Neutrophil (primary cell): ENCODE measurements at regions not wholly inside any gene's neighbourhood (a gene's known extent, or its start where the extent isn't known, plus 50 kb on each side); places are given as distances from the start of the nearest gene placed in this dataset.

Experiments used
- H3K27ac ChIP-seq: fragments of 200-600 bp; sonication (generic); 2 replicates; pipeline ENCODE4 v1.5.1; 2016; ENCODE audit warnings: mild to moderate bottlenecking, moderate library complexity
- H3K27me3 ChIP-seq: fragments of 200-600 bp; sonication (generic); 2 replicates; pipeline ENCODE4 v1.6.0; 2016; ENCODE audit warnings: mild to moderate bottlenecking
- H3K36me3 ChIP-seq: fragments of 200-600 bp; sonication (generic); 2 replicates; pipeline ENCODE4 v1.5.1; 2017
- H3K4me1 ChIP-seq, 2 experiments: fragments of 200-600 bp in 1 of 2; sonication (generic) in 1 of 2; 1 replicate in 1 of 2; 2 replicates in 1 of 2; pipeline versions ENCODE4 v1.5.1 to v1.6.1; 2013 to 2016; ENCODE audit warnings: low read depth in 1 of 2, low read length in 1 of 2, mild to moderate bottlenecking in 1 of 2, moderate library complexity in 1 of 2; ENCODE audit not compliant: control insufficient read depth in 1 of 2, insufficient read depth in 1 of 2
- H3K4me3 ChIP-seq, 2 experiments: fragments of 200-600 bp in 1 of 2; sonication (generic) in 1 of 2; 1 replicate in 1 of 2; 2 replicates in 1 of 2; pipeline ENCODE4 v1.5.1; 2013 to 2016; ENCODE audit warnings: low read depth in 1 of 2, low read length in 1 of 2, mild to moderate bottlenecking in 1 of 2, moderate library complexity in 1 of 2
- H3K9me3 ChIP-seq: fragments of 200-600 bp; sonication (generic); 2 replicates; pipeline ENCODE4 v1.5.1; 2016
- TF ChIP-seq, protein P1 (sequence below): fragments of 200-600 bp; sonication (generic); IDR thresholded peaks from 2 replicates; pipeline ENCODE4 v1.5.1; 2016; ENCODE audit warnings: antibody characterized with exemption

DNA sequence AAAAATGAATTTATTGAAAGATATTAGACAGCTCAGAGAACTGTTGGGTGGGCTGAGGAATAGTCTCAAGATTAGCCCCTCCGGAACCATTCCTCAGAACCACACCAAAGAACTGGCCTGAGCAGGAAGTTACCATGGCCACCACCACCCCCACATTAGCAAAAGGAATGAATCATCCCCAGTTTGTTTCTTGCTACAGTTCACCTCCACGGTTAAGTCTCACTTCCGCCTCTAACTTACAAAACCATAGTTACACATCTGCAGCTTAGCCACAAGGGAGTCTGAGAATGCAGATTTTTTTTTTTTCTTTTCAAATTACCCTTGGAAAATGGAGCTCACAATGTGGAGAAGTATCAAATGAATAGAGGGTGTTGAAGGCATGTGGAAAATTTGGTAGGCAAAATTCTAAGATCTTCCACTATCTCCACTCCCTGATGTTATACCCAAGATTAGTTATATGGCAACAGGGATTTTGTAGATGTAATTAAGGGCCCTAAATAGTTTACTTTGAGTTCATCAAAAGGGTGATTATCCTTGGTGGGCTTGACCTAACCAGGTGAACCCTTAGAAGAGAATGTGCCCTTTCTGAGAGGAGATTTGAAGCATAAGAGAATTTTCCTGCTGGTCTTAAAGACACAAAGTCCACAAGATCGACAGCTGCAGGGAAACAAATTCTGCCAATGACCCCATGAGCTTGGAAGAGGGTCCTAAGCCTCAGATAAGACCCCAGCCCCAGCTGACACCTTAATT is 129.8 kb upstream of the KRR1 start:
- TF ChIP-seq, protein P1, sequence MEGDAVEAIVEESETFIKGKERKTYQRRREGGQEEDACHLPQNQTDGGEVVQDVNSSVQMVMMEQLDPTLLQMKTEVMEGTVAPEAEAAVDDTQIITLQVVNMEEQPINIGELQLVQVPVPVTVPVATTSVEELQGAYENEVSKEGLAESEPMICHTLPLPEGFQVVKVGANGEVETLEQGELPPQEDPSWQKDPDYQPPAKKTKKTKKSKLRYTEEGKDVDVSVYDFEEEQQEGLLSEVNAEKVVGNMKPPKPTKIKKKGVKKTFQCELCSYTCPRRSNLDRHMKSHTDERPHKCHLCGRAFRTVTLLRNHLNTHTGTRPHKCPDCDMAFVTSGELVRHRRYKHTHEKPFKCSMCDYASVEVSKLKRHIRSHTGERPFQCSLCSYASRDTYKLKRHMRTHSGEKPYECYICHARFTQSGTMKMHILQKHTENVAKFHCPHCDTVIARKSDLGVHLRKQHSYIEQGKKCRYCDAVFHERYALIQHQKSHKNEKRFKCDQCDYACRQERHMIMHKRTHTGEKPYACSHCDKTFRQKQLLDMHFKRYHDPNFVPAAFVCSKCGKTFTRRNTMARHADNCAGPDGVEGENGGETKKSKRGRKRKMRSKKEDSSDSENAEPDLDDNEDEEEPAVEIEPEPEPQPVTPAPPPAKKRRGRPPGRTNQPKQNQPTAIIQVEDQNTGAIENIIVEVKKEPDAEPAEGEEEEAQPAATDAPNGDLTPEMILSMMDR = no peak
- H3K36me3 ChIP-seq = no peaks in the 10 kb centered on the region
- no peaks in the 10 kb centered on the region for H3K9me3 ChIP-seq
- no peak overlapping the region for H3K27ac ChIP-seq
- no peaks in the 10 kb centered on the region for H3K27me3 ChIP-seq
- no peak overlapping the region for H3K4me3 ChIP-seq
- no peaks in the 10 kb centered on the region for H3K4me1 ChIP-seq

DNA sequence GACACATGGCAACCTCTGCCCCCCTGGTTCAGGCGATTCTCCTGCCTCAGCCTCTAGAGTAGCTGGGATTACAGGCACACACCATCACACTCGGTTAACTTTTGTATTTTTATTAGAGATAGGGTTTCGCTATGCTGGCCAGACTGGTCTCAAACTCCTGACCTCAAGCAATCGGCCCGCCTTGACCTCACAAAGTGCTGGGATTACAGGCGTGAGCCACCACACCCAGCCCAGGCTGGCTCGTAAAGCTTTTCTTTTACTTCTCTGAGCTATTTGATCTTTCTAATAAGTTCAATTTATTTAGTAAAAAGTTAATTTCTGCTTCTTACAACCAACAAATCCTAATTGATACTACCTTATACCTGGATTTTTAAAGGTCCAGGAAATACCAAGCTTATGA is 127.4 kb upstream of the KRR1 start:
- H3K9me3 ChIP-seq = no peaks in the 10 kb centered on the region
- H3K4me3 ChIP-seq = no peak overlapping the region
- no peaks in the 10 kb centered on the region for H3K36me3 ChIP-seq
- no peaks in the 10 kb centered on the region for H3K27me3 ChIP-seq
- no peaks in the 10 kb centered on the region for H3K4me1 ChIP-seq
- TF ChIP-seq, protein P1 = no peak
- H3K27ac ChIP-seq = no peak overlapping the region

DNA sequence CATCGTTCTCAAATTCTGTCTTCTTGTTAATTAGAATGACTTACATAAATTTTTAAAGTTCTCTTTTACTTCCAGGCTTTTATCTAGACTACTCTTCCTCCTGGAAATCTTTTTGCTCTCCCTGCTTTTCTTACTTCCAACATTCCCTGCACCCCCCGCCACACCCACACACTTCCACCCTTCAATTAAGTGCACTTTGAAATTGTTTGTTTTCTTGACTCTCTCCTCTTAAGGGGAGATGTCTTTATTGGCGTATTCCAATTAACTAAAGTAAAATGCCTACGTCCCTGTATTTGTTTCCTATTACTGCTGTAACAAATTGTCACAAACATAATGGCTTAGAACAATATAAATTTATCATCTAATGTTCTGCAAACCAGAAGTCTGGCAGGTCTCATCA is 125.2 kb upstream of the KRR1 start:
- no peaks in the 10 kb centered on the region for H3K4me1 ChIP-seq
- no peaks in the 10 kb centered on the region for H3K9me3 ChIP-seq
- no peak overlapping the region for H3K4me3 ChIP-seq
- H3K27ac ChIP-seq = no peak overlapping the region
- TF ChIP-seq, protein P1 = no peak
- no peaks in the 10 kb centered on the region for H3K36me3 ChIP-seq
- H3K27me3 ChIP-seq = no peaks in the 10 kb centered on the region

DNA sequence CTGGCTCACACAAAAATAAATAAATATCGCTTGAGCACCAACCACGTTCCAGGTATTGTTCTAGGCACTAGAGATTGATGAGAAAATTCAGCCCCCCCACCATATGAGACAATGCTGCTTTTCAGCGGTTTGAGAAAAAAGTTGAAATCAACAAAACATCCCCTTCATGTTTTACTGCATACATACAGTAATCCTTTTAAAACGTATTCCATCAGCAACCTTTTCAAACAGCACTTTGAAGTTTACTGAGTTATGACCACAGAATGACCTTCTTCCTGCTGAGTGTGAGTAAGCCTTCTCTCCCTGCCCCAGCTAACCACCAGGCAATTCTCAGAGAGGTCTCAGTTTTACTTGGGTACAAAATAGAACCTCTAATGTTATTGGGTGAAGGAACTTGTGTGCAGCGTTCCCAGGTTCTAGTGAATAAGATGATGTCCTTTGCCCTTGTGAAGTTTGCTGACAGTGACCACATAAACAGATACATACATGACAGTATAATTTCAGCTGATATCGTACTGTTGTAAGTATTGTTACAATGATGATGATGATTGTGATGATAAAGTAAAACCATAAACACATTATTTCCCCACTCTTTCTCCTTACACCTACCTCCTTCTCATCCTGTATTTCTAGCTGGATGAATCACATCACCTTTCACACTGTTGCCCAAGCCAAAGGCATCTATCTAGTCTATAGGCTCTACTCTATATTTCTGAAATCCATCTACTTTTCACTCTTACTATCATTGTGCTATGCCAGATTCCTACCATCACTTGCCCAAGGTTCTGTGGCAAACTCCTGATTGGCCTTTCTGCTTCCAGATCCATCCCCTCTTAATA is 124.4 kb upstream of the KRR1 start:
- Histone ChIP-seq H3K27ac (no peak overlapping the region), H3K4me1 (no peaks in the 10 kb centered on the region), H3K4me3 (no peak overlapping the region), H3K9me3 (no peaks in the 10 kb centered on the region), H3K27me3 (no peaks in the 10 kb centered on the region), H3K36me3 (no peaks in the 10 kb centered on the region)
- TF ChIP-seq, protein P1 = no peak

DNA sequence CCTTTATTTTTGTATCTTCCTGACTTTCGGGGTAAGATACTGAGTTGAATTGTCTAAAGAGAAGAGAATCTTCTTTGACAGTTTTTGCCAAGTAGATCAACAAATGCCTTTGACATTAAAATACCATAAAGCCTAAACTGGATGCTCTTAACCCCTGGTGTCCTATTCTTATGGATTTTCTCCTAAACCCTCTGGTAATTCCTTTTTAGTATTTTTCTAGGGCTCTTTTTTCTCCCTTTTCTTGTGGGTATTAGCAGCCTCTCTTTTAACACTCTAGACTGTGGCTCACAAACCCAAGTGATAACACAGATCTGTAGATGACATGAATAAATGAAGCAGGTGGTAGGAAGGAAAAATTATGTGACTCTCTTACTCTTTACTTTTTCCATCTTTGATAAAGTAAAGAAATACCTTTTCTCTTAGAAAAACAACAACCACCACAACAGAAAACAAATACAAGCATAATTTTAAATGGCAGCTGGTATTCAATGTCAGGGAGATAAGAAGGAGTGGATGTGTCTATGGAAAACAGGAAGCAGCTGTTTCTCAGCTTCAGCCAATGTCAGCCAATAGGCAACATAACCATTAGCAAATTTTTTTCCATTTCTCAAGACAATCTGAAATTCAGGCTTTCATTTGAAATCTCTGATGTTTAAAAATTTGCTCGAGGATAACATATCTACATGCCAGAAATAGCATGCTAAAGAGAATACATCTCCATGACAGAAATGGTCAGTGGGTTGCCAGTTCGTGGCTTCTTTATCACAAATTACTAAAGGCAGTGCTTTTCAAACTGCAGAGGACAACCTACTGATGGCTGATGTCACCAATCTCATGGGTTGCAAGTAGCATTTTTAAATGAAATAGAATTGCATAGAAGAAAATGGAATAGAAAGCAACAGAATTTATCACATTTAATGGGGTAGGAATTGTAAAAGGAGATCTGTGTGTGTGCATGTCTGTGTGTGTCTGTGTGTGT is 123.1 kb upstream of the KRR1 start:
- TF ChIP-seq, protein P1 = no peak
- Histone ChIP-seq H3K4me1 (no peaks in the 10 kb centered on the region), H3K27me3 (no peaks in the 10 kb centered on the region), H3K4me3 (no peak overlapping the region), H3K36me3 (no peaks in the 10 kb centered on the region), H3K9me3 (no peaks in the 10 kb centered on the region), H3K27ac (no peak overlapping the region)
